ENCODE measurements at regions not wholly inside any gene's neighbourhood (a gene's known extent, or its start where the extent isn't known, plus 50 kb on each side); places are given as distances from the start of the nearest gene placed in this dataset.

- WGBS, 5 donors, result 86 to 95% (median 89%) methylated on average over 3 of the region's 3 CpGs
- Histone ChIP-seq H3K27ac (no peak overlapping the region), H3K4me1 (no peaks in the 10 kb centered on the region), H3K4me3 (no peak overlapping the region), H3K36me3 (no peaks in the 10 kb centered on the region), H3K9me3 (no peaks in the 10 kb centered on the region), H3K27me3 (no peaks in the 10 kb centered on the region)
- no peak for DNase-seq
- TF ChIP-seq POLR2A (IDR thresholded peaks at IDR 0.05), result no peak
- TF ChIP-seq POLR2AphosphoS5 (IDR thresholded peaks at IDR 0.05), result no peak
- TF ChIP-seq CTCF (IDR thresholded peaks at IDR 0.05), result no peak
- no peak for TF ChIP-seq EP300 (IDR thresholded peaks at IDR 0.05)
- intact Hi-C loops (cut with DNase I; ENCODE audit: low total_unique reads), result no loop called here
Measured at GRCh38 chr18:45478889-45479288, 136.4 kb upstream of the SLC14A2 start.

GRCh38 chr18:45480219-45481015 is 134.9 kb upstream of the SLC14A2 start:
- no peaks in the 10 kb centered on the region for H3K4me1 ChIP-seq
- no peak overlapping the region for H3K27ac ChIP-seq
- H3K4me3 ChIP-seq, result no peak overlapping the region
- TF ChIP-seq EP300 (IDR thresholded peaks at IDR 0.05), result no peak
- TF ChIP-seq CTCF (IDR thresholded peaks at IDR 0.05), result no peak
- no peak for TF ChIP-seq POLR2A (IDR thresholded peaks at IDR 0.05)
- TF ChIP-seq POLR2AphosphoS5 (IDR thresholded peaks at IDR 0.05), result no peak
- DNase-seq, result no peak
- intact Hi-C loops (cut with DNase I; ENCODE audit: low total_unique reads), result no loop called here
- no peaks in the 10 kb centered on the region for H3K36me3 ChIP-seq
- no peaks in the 10 kb centered on the region for H3K9me3 ChIP-seq
- 24 to 90% (median 74%) methylated on average over 1 of the region's 1 CpG for WGBS, 5 donors
- H3K27me3 ChIP-seq, result no peaks in the 10 kb centered on the region

- DNase-seq, result no peak
- no peak overlapping the region for H3K27ac ChIP-seq
- no peaks in the 10 kb centered on the region for H3K4me1 ChIP-seq
- 19 to 42% (median 39%) methylated on average over 2 of the region's 2 CpGs for WGBS, 5 donors
- no peaks in the 10 kb centered on the region for H3K9me3 ChIP-seq
- no peaks in the 10 kb centered on the region for H3K27me3 ChIP-seq
- intact Hi-C loops (cut with DNase I; ENCODE audit: low total_unique reads), result no loop called here
- TF ChIP-seq EP300 (IDR thresholded peaks at IDR 0.05) (no peak), POLR2AphosphoS5 (IDR thresholded peaks at IDR 0.05) (no peak)
- H3K4me3 ChIP-seq, result no peak overlapping the region
- H3K36me3 ChIP-seq, result no peaks in the 10 kb centered on the region
Measured at GRCh38 chr18:45481821-45482220, 133.5 kb upstream of the SLC14A2 start.

GRCh38 chr18:45482286-45482685 is 133.0 kb upstream of the SLC14A2 start:
- H3K27me3 ChIP-seq, result no peaks in the 10 kb centered on the region
- TF ChIP-seq POLR2A (IDR thresholded peaks at IDR 0.05), result no peak
- WGBS, 5 donors, result 64 to 94% (median 72%) methylated on average over 1 of the region's 1 CpG

GRCh38 chr18:45487581-45487980 is 127.7 kb upstream of the SLC14A2 start:
- intact Hi-C loops (cut with DNase I; ENCODE audit: low total_unique reads), result no loop called here
- TF ChIP-seq POLR2A (IDR thresholded peaks at IDR 0.05), result no peak
- no peak for TF ChIP-seq EP300 (IDR thresholded peaks at IDR 0.05)
- H3K4me3 ChIP-seq, result no peak overlapping the region
- no peaks in the 10 kb centered on the region for H3K4me1 ChIP-seq
- no peak for DNase-seq
- no peaks in the 10 kb centered on the region for H3K36me3 ChIP-seq
- 81 to 90% (median 88%) methylated on average over 3 of the region's 3 CpGs for WGBS, 5 donors
- H3K27me3 ChIP-seq, result no peaks in the 10 kb centered on the region
- H3K27ac ChIP-seq, result no peak overlapping the region
- no peaks in the 10 kb centered on the region for H3K9me3 ChIP-seq

More at GRCh38 chr18:45482286-45482685, 133.0 kb upstream of the SLC14A2 start:
- intact Hi-C loops (cut with DNase I; ENCODE audit: low total_unique reads), result no loop called here
- no peak overlapping the region for H3K27ac ChIP-seq
- no peak overlapping the region for H3K4me3 ChIP-seq
- no peaks in the 10 kb centered on the region for H3K36me3 ChIP-seq
- DNase-seq, result no peak
- no peaks in the 10 kb centered on the region for H3K4me1 ChIP-seq
- no peaks in the 10 kb centered on the region for H3K9me3 ChIP-seq

GRCh38 chr18:45488645-45489044 is 126.6 kb upstream of the SLC14A2 start:
- no peak overlapping the region for H3K4me3 ChIP-seq
- DNase-seq, result no peak
- H3K4me1 ChIP-seq, result no peaks in the 10 kb centered on the region
- H3K36me3 ChIP-seq, result no peaks in the 10 kb centered on the region
- no peaks in the 10 kb centered on the region for H3K27me3 ChIP-seq
- TF ChIP-seq CTCF (IDR thresholded peaks at IDR 0.05) (no peak), POLR2A (IDR thresholded peaks at IDR 0.05) (no peak), EP300 (IDR thresholded peaks at IDR 0.05) (no peak), POLR2AphosphoS5 (IDR thresholded peaks at IDR 0.05) (no peak)
- H3K9me3 ChIP-seq, result no peaks in the 10 kb centered on the region
- 39 to 63% (median 42%) methylated on average over 3 of the region's 3 CpGs for WGBS, 5 donors
- intact Hi-C loops (cut with DNase I; ENCODE audit: low total_unique reads), result no loop called here
- H3K27ac ChIP-seq, result no peak overlapping the region

Measured in stomach (tissue), 8 donors.